A549 (cell line): ENCODE measurements at regions not wholly inside any gene's neighbourhood (a gene's known extent, or its start where the extent isn't known, plus 50 kb on each side); places are given as distances from the start of the nearest gene placed in this dataset.

Experiments used
- ESRRA ChIP-seq: fragments of 150-350 bp; IDR thresholded peaks from 2 replicates; pipeline ENCODE4 v1.6.1; 2014; ENCODE audit warnings: mild to moderate bottlenecking, low read length, borderline replicate concordance
- HOXA7 ChIP-seq: fragments of 250-450 bp; sonication (Bioruptor Pico); IDR thresholded peaks from 2 replicates; pipeline ENCODE4 v1.5.0; 2020; ENCODE audit warnings: mild to moderate bottlenecking, moderate library complexity
- NFE2L2 ChIP-seq: fragments of 150-350 bp; conservative IDR thresholded peaks from 2 replicates; pipeline ENCODE4 v1.6.1; 2014; ENCODE audit warnings: low read length
- POLR2A ChIP-seq: IDR thresholded peaks from 2 replicates; pipeline ENCODE4 v1.6.1; 2012; ENCODE audit warnings: mild to moderate bottlenecking, low read length
- RAD21 ChIP-seq, 2 experiments: fragments of >200 bp in 1 of 2; sonication (Bioruptor Twin) in 1 of 2; formaldehyde crosslinking in 1 of 2; IDR thresholded peaks in 1 of 2; conservative IDR thresholded peaks in 1 of 2; 2 replicates in 1 of 2; 3 replicates in 1 of 2; pipeline ENCODE4 v1.6.1; 2012 to 2018; ENCODE audit warnings: inconsistent platforms in 1 of 2
- SMC3 ChIP-seq: fragments of >200 bp; sonication (Bioruptor Twin); formaldehyde crosslinking; IDR thresholded peaks from 3 replicates; pipeline ENCODE4 v1.6.1; 2018; ENCODE audit warnings: inconsistent platforms
- SREBF2 ChIP-seq: fragments of 450-650 bp; IDR thresholded peaks from 2 replicates; pipeline ENCODE4 v1.6.1; 2014; ENCODE audit warnings: mild to moderate bottlenecking, moderate library complexity
- TF ChIP-seq, protein P1 (sequence below): fragments of 200-600 bp; sonication (generic); IDR thresholded peaks from 2 replicates; pipeline ENCODE4 v1.6.1; 2016; ENCODE audit warnings: antibody characterized with exemption, mild to moderate bottlenecking, moderate library complexity
- TF ChIP-seq, protein P2 (sequence below): IDR thresholded peaks from 2 replicates; pipeline ENCODE4 v1.6.1; 2012
- TF ChIP-seq, protein P3 (sequence below): fragments of 250-450 bp; sonication (Bioruptor Pico); IDR thresholded peaks from 2 replicates; pipeline ENCODE4 v1.5.0; 2021; ENCODE audit warnings: mild to moderate bottlenecking, moderate library complexity, borderline replicate concordance
- TF ChIP-seq, protein P4 (sequence below): fragments of >200 bp; sonication (Bioruptor Twin); formaldehyde crosslinking; IDR thresholded peaks from 3 replicates; pipeline ENCODE4 v1.5.1; 2016

DNA sequence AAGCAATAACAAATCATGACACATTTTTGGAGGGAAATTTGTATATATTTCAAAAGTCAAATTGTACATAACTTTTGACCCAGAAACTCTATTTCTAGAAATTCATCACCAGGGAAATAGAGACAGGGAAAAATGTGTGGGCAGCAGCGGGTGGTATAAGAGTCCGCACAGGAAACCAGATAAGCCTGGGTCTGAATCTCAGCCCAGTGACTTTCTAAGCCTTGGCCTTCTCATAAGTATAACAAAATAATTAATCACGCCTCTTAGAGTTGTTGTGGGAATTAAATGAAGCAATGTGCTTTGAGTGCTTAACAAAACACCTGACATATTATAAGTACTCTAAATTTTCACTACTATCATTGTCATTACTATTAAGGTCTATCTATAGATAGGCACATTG is 149.2 kb upstream of the DAP start:
- TF ChIP-seq RAD21 (conservative IDR thresholded peaks at IDR 0.05 in 1 of 2, IDR thresholded peaks at IDR 0.05 in 1 of 2) (no peak), NFE2L2 (no peak), SMC3 (no peak), HOXA7 (CRISPR knock-in tag) (no peak), POLR2A (no peak), SREBF2 (no peak), ESRRA (no peak)
- TF ChIP-seq, protein P1, sequence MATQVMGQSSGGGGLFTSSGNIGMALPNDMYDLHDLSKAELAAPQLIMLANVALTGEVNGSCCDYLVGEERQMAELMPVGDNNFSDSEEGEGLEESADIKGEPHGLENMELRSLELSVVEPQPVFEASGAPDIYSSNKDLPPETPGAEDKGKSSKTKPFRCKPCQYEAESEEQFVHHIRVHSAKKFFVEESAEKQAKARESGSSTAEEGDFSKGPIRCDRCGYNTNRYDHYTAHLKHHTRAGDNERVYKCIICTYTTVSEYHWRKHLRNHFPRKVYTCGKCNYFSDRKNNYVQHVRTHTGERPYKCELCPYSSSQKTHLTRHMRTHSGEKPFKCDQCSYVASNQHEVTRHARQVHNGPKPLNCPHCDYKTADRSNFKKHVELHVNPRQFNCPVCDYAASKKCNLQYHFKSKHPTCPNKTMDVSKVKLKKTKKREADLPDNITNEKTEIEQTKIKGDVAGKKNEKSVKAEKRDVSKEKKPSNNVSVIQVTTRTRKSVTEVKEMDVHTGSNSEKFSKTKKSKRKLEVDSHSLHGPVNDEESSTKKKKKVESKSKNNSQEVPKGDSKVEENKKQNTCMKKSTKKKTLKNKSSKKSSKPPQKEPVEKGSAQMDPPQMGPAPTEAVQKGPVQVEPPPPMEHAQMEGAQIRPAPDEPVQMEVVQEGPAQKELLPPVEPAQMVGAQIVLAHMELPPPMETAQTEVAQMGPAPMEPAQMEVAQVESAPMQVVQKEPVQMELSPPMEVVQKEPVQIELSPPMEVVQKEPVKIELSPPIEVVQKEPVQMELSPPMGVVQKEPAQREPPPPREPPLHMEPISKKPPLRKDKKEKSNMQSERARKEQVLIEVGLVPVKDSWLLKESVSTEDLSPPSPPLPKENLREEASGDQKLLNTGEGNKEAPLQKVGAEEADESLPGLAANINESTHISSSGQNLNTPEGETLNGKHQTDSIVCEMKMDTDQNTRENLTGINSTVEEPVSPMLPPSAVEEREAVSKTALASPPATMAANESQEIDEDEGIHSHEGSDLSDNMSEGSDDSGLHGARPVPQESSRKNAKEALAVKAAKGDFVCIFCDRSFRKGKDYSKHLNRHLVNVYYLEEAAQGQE: no peak
- TF ChIP-seq, protein P2, sequence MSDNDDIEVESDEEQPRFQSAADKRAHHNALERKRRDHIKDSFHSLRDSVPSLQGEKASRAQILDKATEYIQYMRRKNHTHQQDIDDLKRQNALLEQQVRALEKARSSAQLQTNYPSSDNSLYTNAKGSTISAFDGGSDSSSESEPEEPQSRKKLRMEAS: no peak
- TF ChIP-seq, protein P3, sequence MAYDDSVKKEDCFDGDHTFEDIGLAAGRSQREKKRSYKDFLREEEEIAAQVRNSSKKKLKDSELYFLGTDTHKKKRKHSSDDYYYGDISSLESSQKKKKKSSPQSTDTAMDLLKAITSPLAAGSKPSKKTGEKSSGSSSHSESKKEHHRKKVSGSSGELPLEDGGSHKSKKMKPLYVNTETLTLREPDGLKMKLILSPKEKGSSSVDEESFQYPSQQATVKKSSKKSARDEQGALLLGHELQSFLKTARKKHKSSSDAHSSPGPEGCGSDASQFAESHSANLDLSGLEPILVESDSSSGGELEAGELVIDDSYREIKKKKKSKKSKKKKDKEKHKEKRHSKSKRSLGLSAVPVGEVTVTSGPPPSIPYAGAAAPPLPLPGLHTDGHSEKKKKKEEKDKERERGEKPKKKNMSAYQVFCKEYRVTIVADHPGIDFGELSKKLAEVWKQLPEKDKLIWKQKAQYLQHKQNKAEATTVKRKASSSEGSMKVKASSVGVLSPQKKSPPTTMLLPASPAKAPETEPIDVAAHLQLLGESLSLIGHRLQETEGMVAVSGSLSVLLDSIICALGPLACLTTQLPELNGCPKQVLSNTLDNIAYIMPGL (CRISPR knock-in tag): no peak
- TF ChIP-seq, protein P4, sequence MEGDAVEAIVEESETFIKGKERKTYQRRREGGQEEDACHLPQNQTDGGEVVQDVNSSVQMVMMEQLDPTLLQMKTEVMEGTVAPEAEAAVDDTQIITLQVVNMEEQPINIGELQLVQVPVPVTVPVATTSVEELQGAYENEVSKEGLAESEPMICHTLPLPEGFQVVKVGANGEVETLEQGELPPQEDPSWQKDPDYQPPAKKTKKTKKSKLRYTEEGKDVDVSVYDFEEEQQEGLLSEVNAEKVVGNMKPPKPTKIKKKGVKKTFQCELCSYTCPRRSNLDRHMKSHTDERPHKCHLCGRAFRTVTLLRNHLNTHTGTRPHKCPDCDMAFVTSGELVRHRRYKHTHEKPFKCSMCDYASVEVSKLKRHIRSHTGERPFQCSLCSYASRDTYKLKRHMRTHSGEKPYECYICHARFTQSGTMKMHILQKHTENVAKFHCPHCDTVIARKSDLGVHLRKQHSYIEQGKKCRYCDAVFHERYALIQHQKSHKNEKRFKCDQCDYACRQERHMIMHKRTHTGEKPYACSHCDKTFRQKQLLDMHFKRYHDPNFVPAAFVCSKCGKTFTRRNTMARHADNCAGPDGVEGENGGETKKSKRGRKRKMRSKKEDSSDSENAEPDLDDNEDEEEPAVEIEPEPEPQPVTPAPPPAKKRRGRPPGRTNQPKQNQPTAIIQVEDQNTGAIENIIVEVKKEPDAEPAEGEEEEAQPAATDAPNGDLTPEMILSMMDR: no peak
